ENCODE measurements at regions not wholly inside any gene's neighbourhood (a gene's known extent, or its start where the extent isn't known, plus 50 kb on each side); places are given as distances from the start of the nearest gene placed in this dataset.

DNA sequence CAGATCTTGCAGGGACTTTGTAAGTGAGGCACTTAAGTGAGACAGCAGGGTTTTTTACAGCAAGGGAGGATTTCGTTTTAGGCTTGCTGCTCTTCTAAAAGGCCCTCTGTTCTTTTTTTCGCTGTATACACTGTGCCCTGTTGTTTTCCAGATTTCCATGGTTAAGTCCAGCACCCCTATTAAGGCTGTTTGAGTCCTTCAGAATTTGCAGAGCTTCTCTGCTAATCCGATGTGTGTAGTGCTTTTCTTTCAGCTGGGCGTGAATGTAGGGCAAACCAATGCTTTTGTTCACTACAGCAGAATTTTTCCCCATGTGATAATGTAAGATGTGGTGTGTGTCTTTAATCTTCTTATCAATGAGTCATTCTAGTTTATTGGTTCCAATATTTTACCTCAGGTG, 200.5 kb upstream of the RREB1 start:
- H4K20me1 ChIP-seq (ENCODE audit: insufficient read depth, poor library complexity, severe bottlenecking): no peaks in the 10 kb centered on the region
- H3K9me2 ChIP-seq (replicated peaks; ENCODE audit: insufficient read depth): no peaks in the 10 kb centered on the region
- H3K36me3 ChIP-seq (replicated peaks; ENCODE audit: insufficient read depth, low read depth): no peaks in the 10 kb centered on the region
- no peak overlapping the region for H2AFZ ChIP-seq
- H3K79me2 ChIP-seq: no peaks in the 10 kb centered on the region
- no peak for TF ChIP-seq EZH2phosphoT487 (IDR thresholded peaks at IDR 0.05; ENCODE audit: low read depth, severe bottlenecking, unreplicated experiment)
- TF ChIP-seq EZH2 (IDR thresholded peaks at IDR 0.05; ENCODE audit: borderline replicate concordance): no peak
- TF ChIP-seq, protein P1, sequence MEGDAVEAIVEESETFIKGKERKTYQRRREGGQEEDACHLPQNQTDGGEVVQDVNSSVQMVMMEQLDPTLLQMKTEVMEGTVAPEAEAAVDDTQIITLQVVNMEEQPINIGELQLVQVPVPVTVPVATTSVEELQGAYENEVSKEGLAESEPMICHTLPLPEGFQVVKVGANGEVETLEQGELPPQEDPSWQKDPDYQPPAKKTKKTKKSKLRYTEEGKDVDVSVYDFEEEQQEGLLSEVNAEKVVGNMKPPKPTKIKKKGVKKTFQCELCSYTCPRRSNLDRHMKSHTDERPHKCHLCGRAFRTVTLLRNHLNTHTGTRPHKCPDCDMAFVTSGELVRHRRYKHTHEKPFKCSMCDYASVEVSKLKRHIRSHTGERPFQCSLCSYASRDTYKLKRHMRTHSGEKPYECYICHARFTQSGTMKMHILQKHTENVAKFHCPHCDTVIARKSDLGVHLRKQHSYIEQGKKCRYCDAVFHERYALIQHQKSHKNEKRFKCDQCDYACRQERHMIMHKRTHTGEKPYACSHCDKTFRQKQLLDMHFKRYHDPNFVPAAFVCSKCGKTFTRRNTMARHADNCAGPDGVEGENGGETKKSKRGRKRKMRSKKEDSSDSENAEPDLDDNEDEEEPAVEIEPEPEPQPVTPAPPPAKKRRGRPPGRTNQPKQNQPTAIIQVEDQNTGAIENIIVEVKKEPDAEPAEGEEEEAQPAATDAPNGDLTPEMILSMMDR (IDR thresholded peaks at IDR 0.05; ENCODE audit: poor library complexity): no peak
- H3K9me3 ChIP-seq (ENCODE audit: low read depth): no peaks in the 10 kb centered on the region
- WGBS (ENCODE audit: low lambda C conversion rate, missing lambda C conversion rate): 83% methylated on average over 4 of the region's 4 CpGs
- no peak for DNase-seq (ENCODE audit: low spot score)
- no peaks in the 10 kb centered on the region for H3K27me3 ChIP-seq
- H3K4me2 ChIP-seq: no peak overlapping the region
- H3K4me3 ChIP-seq: no peak overlapping the region
- no peaks in the 10 kb centered on the region for H3K4me1 ChIP-seq (ENCODE audit: insufficient read depth)
- no peak overlapping the region for H3K27ac ChIP-seq

DNA sequence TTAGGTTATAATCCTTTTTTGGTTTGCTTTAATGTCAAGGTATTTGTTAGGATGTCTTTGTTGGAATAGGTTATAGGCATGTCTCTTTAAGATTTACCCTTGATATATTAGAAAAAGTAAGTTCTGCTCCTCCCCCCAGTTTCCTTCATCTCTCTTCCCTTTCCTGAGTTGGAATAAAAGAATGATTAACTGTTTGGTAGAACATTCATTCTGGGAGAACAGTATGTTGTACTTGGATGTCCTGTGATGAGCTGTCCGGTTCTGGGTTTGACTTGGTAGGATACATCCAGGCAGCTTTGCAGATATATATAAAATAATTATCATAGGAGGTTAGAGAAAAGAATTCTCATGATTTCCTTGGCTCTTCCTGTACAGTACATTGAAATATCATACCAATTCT, 199.6 kb upstream of the RREB1 start:
- TF ChIP-seq EZH2 (IDR thresholded peaks at IDR 0.05; ENCODE audit: borderline replicate concordance) (no peak), EZH2phosphoT487 (IDR thresholded peaks at IDR 0.05; ENCODE audit: low read depth, severe bottlenecking, unreplicated experiment) (no peak)
- TF ChIP-seq, protein P1 (IDR thresholded peaks at IDR 0.05; ENCODE audit: poor library complexity): no peak
- H3K79me2 ChIP-seq: no peaks in the 10 kb centered on the region
- WGBS (ENCODE audit: low lambda C conversion rate, missing lambda C conversion rate): 97% methylated on average over 1 of the region's 1 CpG

GRCh38 chr6:6909111-6909510, 198.7 kb upstream of the RREB1 start:
- Histone ChIP-seq H2AFZ (no peak overlapping the region), H3K79me2 (no peaks in the 10 kb centered on the region), H3K4me3 (no peak overlapping the region), H4K20me1 (ENCODE audit: insufficient read depth, poor library complexity, severe bottlenecking) (no peaks in the 10 kb centered on the region), H3K27ac (no peak overlapping the region), H3K9me2 (replicated peaks; ENCODE audit: insufficient read depth) (no peaks in the 10 kb centered on the region), H3K4me1 (ENCODE audit: insufficient read depth) (no peaks in the 10 kb centered on the region), H3K9me3 (ENCODE audit: low read depth) (no peaks in the 10 kb centered on the region), H3K4me2 (no peak overlapping the region), H3K36me3 (replicated peaks; ENCODE audit: insufficient read depth, low read depth) (no peaks in the 10 kb centered on the region), H3K27me3 (no peaks in the 10 kb centered on the region)
- no peak for TF ChIP-seq EZH2phosphoT487 (IDR thresholded peaks at IDR 0.05; ENCODE audit: low read depth, severe bottlenecking, unreplicated experiment)
- TF ChIP-seq, protein P1 (IDR thresholded peaks at IDR 0.05; ENCODE audit: poor library complexity): no peak
- no peak for TF ChIP-seq EZH2 (IDR thresholded peaks at IDR 0.05; ENCODE audit: borderline replicate concordance)
- 59% methylated on average over 9 of the region's 9 CpGs for WGBS (ENCODE audit: low lambda C conversion rate, missing lambda C conversion rate)
- DNase-seq (ENCODE audit: low spot score): no peak

More for the DNA sequence above, 199.6 kb upstream of the RREB1 start:
- no peak overlapping the region for H2AFZ ChIP-seq
- no peaks in the 10 kb centered on the region for H3K27me3 ChIP-seq
- no peak overlapping the region for H3K27ac ChIP-seq
- H3K9me3 ChIP-seq (ENCODE audit: low read depth): no peaks in the 10 kb centered on the region
- H3K4me1 ChIP-seq (ENCODE audit: insufficient read depth): no peaks in the 10 kb centered on the region
- H3K36me3 ChIP-seq (replicated peaks; ENCODE audit: insufficient read depth, low read depth): no peaks in the 10 kb centered on the region
- H3K4me3 ChIP-seq: no peak overlapping the region
- H4K20me1 ChIP-seq (ENCODE audit: insufficient read depth, poor library complexity, severe bottlenecking): no peaks in the 10 kb centered on the region
- no peak overlapping the region for H3K4me2 ChIP-seq
- no peak for DNase-seq (ENCODE audit: low spot score)
- no peaks in the 10 kb centered on the region for H3K9me2 ChIP-seq (replicated peaks; ENCODE audit: insufficient read depth)
